Endothelial cell of umbilical vein (primary cell): ENCODE measurements at regions not wholly inside any gene's neighbourhood (a gene's known extent, or its start where the extent isn't known, plus 50 kb on each side); places are given as distances from the start of the nearest gene placed in this dataset.

Experiments used
- CTCF ChIP-seq, 2 donors: IDR thresholded peaks; 1 replicate in 1 of 2; 2 replicates in 1 of 2; pipeline ENCODE4 v1.5.1; 2011; ENCODE audit warnings: low read length in 2 of 2, mild to moderate bottlenecking in 2 of 2, moderate library complexity in 2 of 2, control low read depth in 1 of 2, inconsistent platforms in 1 of 2, low read depth in 1 of 2; ENCODE audit not compliant: insufficient read depth in 1 of 2; ENCODE audit errors: extremely low read depth in 1 of 2
- EZH2 ChIP-seq: IDR thresholded peaks from 2 replicates; pipeline ENCODE4 v1.6.1; 2012; ENCODE audit warnings: borderline replicate concordance, low read depth, mild to moderate bottlenecking, moderate library complexity, low read length, inconsistent platforms; ENCODE audit not compliant: severe bottlenecking
- POLR2A ChIP-seq: IDR thresholded peaks from 2 replicates; pipeline ENCODE4 v1.6.1; 2012; ENCODE audit warnings: low read depth, mild to moderate bottlenecking, control low read depth, low read length

- TF ChIP-seq CTCF (IDR thresholded peaks at IDR 0.05; ENCODE audit: extremely low read depth in 1 of 2, insufficient read depth in 1 of 2, low read depth in 1 of 2, low read length in 2 of 2): no peak
- no peak for TF ChIP-seq POLR2A
- no peak for TF ChIP-seq EZH2
These were observed 147.5 kb downstream of the TSEN15 start for GRCh38 chr1:184199036-184199435.
